ENCODE measurements at regions not wholly inside any gene's neighbourhood (a gene's known extent, or its start where the extent isn't known, plus 50 kb on each side); places are given as distances from the start of the nearest gene placed in this dataset.

DNA sequence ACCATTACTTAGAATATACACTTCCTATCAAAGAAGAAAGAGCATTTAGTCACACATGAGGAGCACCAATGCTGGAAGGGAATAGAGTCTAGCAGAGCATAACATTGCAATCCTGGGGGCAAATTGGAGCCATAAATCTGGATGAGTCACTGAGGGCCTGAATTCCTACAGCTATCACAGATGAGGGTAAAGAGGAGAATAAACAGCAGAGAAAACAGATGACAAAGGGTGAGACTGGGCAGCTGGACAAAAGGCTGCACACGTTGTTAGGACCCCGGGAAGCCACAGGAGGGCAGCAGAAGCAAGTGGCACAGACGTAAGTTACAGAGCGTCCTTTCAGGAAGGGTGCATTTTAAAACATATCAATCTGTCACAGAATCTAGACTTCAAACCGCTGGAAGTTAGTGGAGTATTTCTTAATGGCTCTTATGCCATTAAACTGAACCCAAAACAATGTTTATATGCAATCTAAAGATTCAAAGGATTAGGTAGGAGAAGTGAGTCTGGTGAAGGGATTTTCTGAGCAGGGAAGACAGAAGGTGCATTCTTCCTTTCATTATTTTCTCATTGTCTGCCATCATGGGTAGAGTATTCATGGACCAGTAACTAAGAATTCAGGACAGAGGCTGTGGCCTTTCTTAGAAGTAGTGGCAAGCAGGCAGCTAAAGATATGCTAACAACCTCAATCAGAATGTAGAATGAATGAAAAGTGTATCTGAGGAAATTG, 159.8 kb upstream of the DAAM1 start:
- Histone ChIP-seq H3K4me3 (no peak overlapping the region), H3K36me3 (no peaks in the 10 kb centered on the region), H3K9me3 (no peaks in the 10 kb centered on the region), H3K27me3 (replicated peaks in 1 of 7) (no peaks in the 10 kb centered on the region), H3K27ac (no peak overlapping the region), H3K4me1 (peaks cover 0 to 10% (median 0%) of the 10 kb centered on the region in 6 donors)
- intact Hi-C loops (cut with DNase I; ENCODE audit: low total_unique reads), result no loop called here
- peak; percentile 68 for DNase-seq
- 1 to 3% (median 2%) methylated on average over 5 of the region's 5 CpGs for WGBS, 5 donors
- TF ChIP-seq POLR2AphosphoS5 (IDR thresholded peaks at IDR 0.05), result no peak
- TF ChIP-seq, protein P1, sequence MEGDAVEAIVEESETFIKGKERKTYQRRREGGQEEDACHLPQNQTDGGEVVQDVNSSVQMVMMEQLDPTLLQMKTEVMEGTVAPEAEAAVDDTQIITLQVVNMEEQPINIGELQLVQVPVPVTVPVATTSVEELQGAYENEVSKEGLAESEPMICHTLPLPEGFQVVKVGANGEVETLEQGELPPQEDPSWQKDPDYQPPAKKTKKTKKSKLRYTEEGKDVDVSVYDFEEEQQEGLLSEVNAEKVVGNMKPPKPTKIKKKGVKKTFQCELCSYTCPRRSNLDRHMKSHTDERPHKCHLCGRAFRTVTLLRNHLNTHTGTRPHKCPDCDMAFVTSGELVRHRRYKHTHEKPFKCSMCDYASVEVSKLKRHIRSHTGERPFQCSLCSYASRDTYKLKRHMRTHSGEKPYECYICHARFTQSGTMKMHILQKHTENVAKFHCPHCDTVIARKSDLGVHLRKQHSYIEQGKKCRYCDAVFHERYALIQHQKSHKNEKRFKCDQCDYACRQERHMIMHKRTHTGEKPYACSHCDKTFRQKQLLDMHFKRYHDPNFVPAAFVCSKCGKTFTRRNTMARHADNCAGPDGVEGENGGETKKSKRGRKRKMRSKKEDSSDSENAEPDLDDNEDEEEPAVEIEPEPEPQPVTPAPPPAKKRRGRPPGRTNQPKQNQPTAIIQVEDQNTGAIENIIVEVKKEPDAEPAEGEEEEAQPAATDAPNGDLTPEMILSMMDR (IDR thresholded peaks at IDR 0.05 in 8 of 11, conservative IDR thresholded peaks at IDR 0.05 in 3 of 11), result peak; percentile 27 to 73 (median 62)

DNA sequence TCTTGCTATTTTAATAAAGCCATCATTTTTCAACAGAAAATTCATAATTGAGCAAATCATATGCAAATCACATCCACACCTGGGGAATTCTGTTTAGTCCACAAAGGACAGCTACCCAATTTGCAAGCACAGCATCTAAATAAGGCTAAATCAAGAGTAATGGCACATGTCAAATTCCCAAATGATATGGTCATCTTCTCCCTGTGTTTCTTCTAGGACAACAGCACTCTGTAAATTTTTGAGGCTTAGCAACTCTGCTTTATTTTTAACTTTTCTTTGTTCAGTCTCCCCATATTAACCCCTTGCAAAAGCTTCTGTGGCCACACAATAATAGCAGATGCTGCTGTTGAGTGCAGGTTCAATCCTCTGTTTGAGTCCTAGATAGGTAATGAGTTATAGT, 155.6 kb upstream of the DAAM1 start:
- Histone ChIP-seq H3K9me3 (no peaks in the 10 kb centered on the region), H3K27ac (no peak overlapping the region), H3K4me3 (no peak overlapping the region), H3K27me3 (replicated peaks in 1 of 7) (no peaks in the 10 kb centered on the region), H3K36me3 (no peaks in the 10 kb centered on the region), H3K4me1 (peaks cover 0 to 10% (median 0%) of the 10 kb centered on the region in 6 donors)
- TF ChIP-seq POLR2A (IDR thresholded peaks at IDR 0.05) (no peak), POLR2AphosphoS5 (IDR thresholded peaks at IDR 0.05) (no peak)
- TF ChIP-seq, protein P1 (IDR thresholded peaks at IDR 0.05 in 8 of 11, conservative IDR thresholded peaks at IDR 0.05 in 3 of 11), result no peak
- intact Hi-C loops (cut with DNase I; ENCODE audit: low total_unique reads), result no loop called here
- no peak for DNase-seq

DNA sequence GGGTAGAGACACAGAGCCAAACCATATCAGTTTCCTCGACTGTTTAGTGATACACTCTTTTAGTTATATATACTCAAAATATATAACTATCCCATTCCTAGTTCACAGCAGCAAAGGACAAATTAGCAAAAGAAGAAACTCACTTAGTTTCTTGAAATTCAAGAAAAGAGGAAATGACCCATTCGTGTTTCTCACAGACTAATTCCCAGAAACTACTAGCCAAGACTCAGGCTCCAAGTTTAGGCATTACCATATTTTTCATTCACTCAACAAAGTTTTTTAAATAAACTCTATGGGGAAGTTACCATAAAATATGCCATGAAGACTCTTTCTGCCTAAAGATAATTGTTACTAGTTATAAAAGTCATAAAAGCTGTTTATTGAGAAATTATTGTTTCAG, 152.3 kb upstream of the DAAM1 start:
- TF ChIP-seq POLR2A (IDR thresholded peaks at IDR 0.05), result no peak
- TF ChIP-seq POLR2AphosphoS5 (IDR thresholded peaks at IDR 0.05), result no peak
- TF ChIP-seq, protein P1 (IDR thresholded peaks at IDR 0.05 in 8 of 11, conservative IDR thresholded peaks at IDR 0.05 in 3 of 11), result no peak
- Histone ChIP-seq H3K36me3 (no peaks in the 10 kb centered on the region), H3K9me3 (no peaks in the 10 kb centered on the region), H3K27ac (no peak overlapping the region), H3K4me1 (no peaks in the 10 kb centered on the region), H3K4me3 (no peak overlapping the region), H3K27me3 (replicated peaks in 1 of 7) (no peaks in the 10 kb centered on the region)
- no peak for DNase-seq
- 59 to 81% (median 62%) methylated on average over 2 of the region's 2 CpGs for WGBS, 5 donors
- intact Hi-C loops (cut with DNase I; ENCODE audit: low total_unique reads), result no loop called here

DNA sequence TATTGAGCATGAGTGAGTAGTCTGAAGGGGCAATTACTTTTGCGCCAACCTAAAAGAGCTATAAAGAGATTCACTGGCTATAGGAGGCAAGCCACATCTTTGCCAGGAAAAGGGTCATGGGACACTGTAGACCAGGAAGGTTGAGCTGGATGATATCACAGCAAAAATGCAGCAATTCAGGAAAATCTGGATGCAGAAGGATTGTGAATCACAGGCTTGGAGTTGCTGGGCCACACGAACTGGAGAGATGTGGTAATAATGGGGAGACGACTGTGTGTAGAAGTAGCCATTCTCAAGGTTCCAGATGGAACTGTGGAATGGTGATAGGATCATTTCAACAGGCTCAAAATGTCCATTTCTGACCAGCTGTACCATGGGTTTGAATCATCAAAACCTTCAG, 151.4 kb upstream of the DAAM1 start:
- no peak for DNase-seq
- H3K4me1 ChIP-seq, result no peaks in the 10 kb centered on the region
- H3K9me3 ChIP-seq, result no peaks in the 10 kb centered on the region
- no peak overlapping the region for H3K4me3 ChIP-seq
- intact Hi-C loops (cut with DNase I; ENCODE audit: low total_unique reads), result no loop called here
- TF ChIP-seq POLR2AphosphoS5 (IDR thresholded peaks at IDR 0.05) (no peak), POLR2A (IDR thresholded peaks at IDR 0.05) (no peak)
- TF ChIP-seq, protein P1 (IDR thresholded peaks at IDR 0.05 in 8 of 11, conservative IDR thresholded peaks at IDR 0.05 in 3 of 11), result no peak
- WGBS, 5 donors, result 77 to 95% (median 85%) methylated on average over 3 of the region's 3 CpGs
- H3K36me3 ChIP-seq, result no peaks in the 10 kb centered on the region
- no peaks in the 10 kb centered on the region for H3K27me3 ChIP-seq (replicated peaks in 1 of 7)
- H3K27ac ChIP-seq, result no peak overlapping the region
